Adrenal gland (tissue), 9 donors: ENCODE measurements at regions not wholly inside any gene's neighbourhood (a gene's known extent, or its start where the extent isn't known, plus 50 kb on each side); places are given as distances from the start of the nearest gene placed in this dataset.

Source experiments
- DNase-seq, 7 donors: peaks; one replicate each; pipeline ENCODE4 v3.0.0-alpha.2; 2019 to 2020
- H3K27ac ChIP-seq, 5 donors: fragments of 200-600 bp; sonication (generic) in 4 of 5; 1 replicate in 3 of 5; 2 replicates in 2 of 5; pipeline versions ENCODE4 v1.5.1 to v1.8.0; 2016 to 2020; ENCODE audit warnings: mild to moderate bottlenecking in 1 of 5
- H3K27me3 ChIP-seq: fragments of 200-600 bp; 2 replicates; pipeline ENCODE4 v1.8.0; 2021
- H3K36me3 ChIP-seq, 2 donors: fragments of 200-600 bp; replicated peaks in 1 of 2; 1 replicate in 1 of 2; 2 replicates in 1 of 2; pipeline versions ENCODE4 v1.5.1 to v1.8.0; 2018 to 2022
- H3K4me1 ChIP-seq, 2 donors: fragments of 200-600 bp; replicated peaks in 1 of 2; 1 replicate in 1 of 2; 2 replicates in 1 of 2; pipeline versions ENCODE4 v1.5.1 to v1.8.0; 2018 to 2021
- H3K4me3 ChIP-seq, 4 donors: fragments of 200-600 bp; sonication (generic) in 3 of 4; one replicate each; pipeline ENCODE4 v1.5.1; 2016 to 2018
- H3K9me3 ChIP-seq, 3 donors: fragments of 200-600 bp; sonication (generic) in 1 of 3; replicated peaks in 1 of 3; 1 replicate in 2 of 3; 2 replicates in 1 of 3; pipeline versions ENCODE4 v1.5.1 to v1.8.0; 2016 to 2021
- CTCF ChIP-seq, 6 experiments: fragments of 450-650 bp in 4 of 6; fragments of 200-600 bp in 2 of 6; sonication (generic) in 1 of 6; IDR thresholded peaks; 1 replicate in 5 of 6; 2 replicates in 1 of 6; pipeline versions ENCODE4 v1.5.1 to v1.8.0; 2016 to 2021; ENCODE audit warnings: antibody characterized with exemption in 6 of 6, mild to moderate bottlenecking in 2 of 6, moderate library complexity in 1 of 6
- POLR2A ChIP-seq, 2 donors: fragments of 450-650 bp; IDR thresholded peaks; one replicate each; pipeline ENCODE4 v1.6.1; 2017; ENCODE audit warnings: antibody characterized with exemption in 2 of 2, mild to moderate bottlenecking in 2 of 2, moderate library complexity in 1 of 2
- WGBS, 4 donors: extraction: QIAGEN DNeasy Blood & Tissue Kit in 2 of 4; methylation state at CpG; one replicate each; pipeline versions ENCODE4 v1.1.5 to v1.1.7; 2013 to 2017; 5-methylcytosine and 5-hydroxymethylcytosine counted together
- intact Hi-C, 2 donors: fragments of 100-400 bp; cut with DNase I; formaldehyde crosslinking; loops; one replicate each; pipeline versions ENCODE4 v1.14.1 to v1.15.0; 2022 to 2023
- donor health status: healthy with polysubstance abuse.
- donor health status: Bipolar disorder and iron deficiency.
- donor health status: DM: yes; HTN: yes; CAD: no.
- donor health status: DM: no; HTN: no; CAD: no.
- donor health status: DM: no; HTN: no; CAD: no.

- H3K4me3 ChIP-seq = no peak overlapping the region
- no peak for DNase-seq
- no peaks in the 10 kb centered on the region for H3K9me3 ChIP-seq
- WGBS, 4 donors = 80 to 95% (median 94%) methylated on average over 1 to 2 of the region's 2 CpGs
- no peaks in the 10 kb centered on the region for H3K4me1 ChIP-seq
- no peak overlapping the region for H3K27ac ChIP-seq
- no peaks in the 10 kb centered on the region for H3K36me3 ChIP-seq
- no peaks in the 10 kb centered on the region for H3K27me3 ChIP-seq
- intact Hi-C loops = no loop called here
- TF ChIP-seq CTCF (IDR thresholded peaks at IDR 0.05) (no peak), POLR2A (IDR thresholded peaks at IDR 0.05) (no peak)
These were observed 327.4 kb upstream of the RPS23 start for GRCh38 chr5:82605441-82605973.

DNA sequence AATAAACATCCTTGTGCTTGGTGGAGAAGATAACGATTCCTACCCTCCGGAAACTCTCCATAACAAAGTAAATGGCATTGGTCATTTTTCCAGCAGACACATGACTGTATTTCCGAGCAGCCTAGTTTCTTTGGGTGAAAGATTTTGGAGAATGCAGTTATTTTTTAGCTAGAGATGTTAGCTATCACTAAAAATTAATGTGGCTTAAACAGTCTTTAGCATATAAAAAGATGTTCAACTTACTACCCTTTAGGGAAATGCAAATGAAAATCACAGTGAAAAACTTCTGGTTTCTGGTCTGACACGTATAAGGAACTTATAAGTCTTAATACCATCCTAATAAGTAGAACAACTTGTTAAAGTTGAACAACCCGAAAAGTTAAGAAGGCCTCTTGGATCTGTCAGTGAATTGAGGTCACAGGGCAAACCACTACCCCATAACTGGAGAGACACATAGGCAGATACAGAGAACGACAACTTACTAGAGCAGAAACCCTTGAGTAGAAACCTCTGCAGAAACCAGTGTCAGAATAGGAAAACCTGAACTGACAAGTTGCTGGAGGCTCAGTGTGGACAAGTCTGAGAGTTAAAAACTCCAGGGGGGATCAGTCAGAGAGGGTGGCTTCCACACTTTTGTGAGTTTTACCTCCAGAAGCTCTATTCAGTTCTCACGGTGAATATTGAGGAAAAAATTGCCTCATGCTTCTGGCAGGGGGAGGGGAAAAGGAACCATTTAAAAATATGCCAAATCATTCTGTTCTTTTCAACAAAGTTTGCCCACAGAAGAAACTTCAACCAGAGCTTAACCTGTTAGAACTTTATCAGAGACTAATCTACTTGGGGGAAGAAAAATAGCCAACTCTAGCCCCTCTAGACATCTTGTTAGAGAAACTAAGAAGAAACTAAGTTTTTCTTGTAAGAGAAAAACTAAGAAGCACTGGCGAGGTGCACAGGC, 325.2 kb upstream of the RPS23 start:
- WGBS, 4 donors = 82 to 88% (median 85%) methylated on average over 8 of the region's 8 CpGs
- no peak overlapping the region for H3K27ac ChIP-seq
- no peak overlapping the region for H3K4me3 ChIP-seq
- TF ChIP-seq CTCF (IDR thresholded peaks at IDR 0.05) (no peak), POLR2A (IDR thresholded peaks at IDR 0.05) (no peak)
- H3K36me3 ChIP-seq = no peaks in the 10 kb centered on the region
- no peaks in the 10 kb centered on the region for H3K9me3 ChIP-seq
- H3K27me3 ChIP-seq = no peaks in the 10 kb centered on the region
- H3K4me1 ChIP-seq = no peaks in the 10 kb centered on the region
- intact Hi-C loops = no loop called here
- no peak for DNase-seq

DNA sequence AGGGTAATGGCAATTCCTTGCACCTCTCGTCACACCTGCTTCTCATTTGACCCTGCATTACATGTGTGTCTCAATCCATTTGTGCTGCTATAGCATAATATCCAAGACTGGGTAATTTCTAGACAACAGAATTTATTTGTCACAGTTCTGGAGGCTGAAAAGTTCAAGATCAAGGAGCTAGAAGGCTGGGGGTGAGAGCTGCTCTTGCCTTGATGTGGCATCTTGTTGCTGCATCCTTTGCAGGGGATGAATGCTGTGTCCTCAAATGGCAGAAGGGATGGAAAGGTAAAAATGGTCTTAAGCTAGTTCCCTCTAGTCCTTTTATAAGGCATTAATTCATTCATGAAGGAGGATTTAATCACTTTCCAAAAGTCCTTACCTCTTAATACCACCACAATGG, 323.7 kb upstream of the RPS23 start:
- no peaks in the 10 kb centered on the region for H3K27me3 ChIP-seq
- H3K36me3 ChIP-seq = no peaks in the 10 kb centered on the region
- no peaks in the 10 kb centered on the region for H3K9me3 ChIP-seq
- TF ChIP-seq CTCF (IDR thresholded peaks at IDR 0.05) (no peak), POLR2A (IDR thresholded peaks at IDR 0.05) (no peak)
- 93 to 100% (median 94%) methylated on average over 1 of the region's 1 CpG for WGBS, 4 donors
- H3K4me3 ChIP-seq = no peak overlapping the region
- no peak overlapping the region for H3K27ac ChIP-seq
- intact Hi-C loops = no loop called here
- no peak for DNase-seq
- H3K4me1 ChIP-seq = no peaks in the 10 kb centered on the region

GRCh38 chr5:82601077-82601476, 322.9 kb upstream of the RPS23 start:
- intact Hi-C loops = no loop called here
- no peak overlapping the region for H3K27ac ChIP-seq
- no peaks in the 10 kb centered on the region for H3K4me1 ChIP-seq
- H3K27me3 ChIP-seq = no peaks in the 10 kb centered on the region
- WGBS, 4 donors = 86 to 96% (median 91%) methylated on average over 3 of the region's 3 CpGs
- no peak for TF ChIP-seq POLR2A (IDR thresholded peaks at IDR 0.05)
- no peak for TF ChIP-seq CTCF (IDR thresholded peaks at IDR 0.05)
- DNase-seq = no peak
- no peaks in the 10 kb centered on the region for H3K36me3 ChIP-seq
- H3K4me3 ChIP-seq = no peak overlapping the region
- no peaks in the 10 kb centered on the region for H3K9me3 ChIP-seq
